B cell (primary cell): ENCODE measurements at regions not wholly inside any gene's neighbourhood (a gene's known extent, or its start where the extent isn't known, plus 50 kb on each side); places are given as distances from the start of the nearest gene placed in this dataset.

Experiments used
- ATAC-seq: fragments of 200-7000 bp; cut with Tn5 transposase; one replicate; pipeline ENCODE4 v1.10.0; 2021; ENCODE audit warnings: low read depth, mild to moderate bottlenecking, moderate number of reproducible peaks, moderate library complexity
- CTCF ChIA-PET: fragments of 350-600 bp; sonication (Branson Sonifier 250); formaldehyde crosslinking; loops from one replicate; lab custom pipeline; 2021; ENCODE audit warnings: antibody characterized with exemption, inconsistent platforms; lab: Charles Lee
- POLR2A ChIA-PET: fragments of 350-600 bp; sonication (Branson Sonifier 250); formaldehyde crosslinking; loops from one replicate; lab custom pipeline; 2021; ENCODE audit warnings: antibody characterized with exemption; lab: Charles Lee
- DNase-seq: peaks from one replicate; pipeline ENCODE4 v3.0.0; 2013
- H2AFZ ChIP-seq: 2 replicates; pipeline ENCODE4 v1.6.1; 2012; ENCODE audit warnings: mild to moderate bottlenecking, low read depth, low read length; ENCODE audit not compliant: insufficient read depth, poor library complexity, severe bottlenecking
- H3K27ac ChIP-seq, 2 donors: 1 replicate in 1 of 2; 2 replicates in 1 of 2; pipeline ENCODE4 v1.5.1; 2012 to 2013; ENCODE audit warnings: low read length in 2 of 2, mild to moderate bottlenecking in 2 of 2, moderate library complexity in 1 of 2
- H3K27me3 ChIP-seq, 4 experiments: fragments of 200-600 bp in 1 of 4; sonication (generic) in 1 of 4; replicated peaks in 1 of 4; 1 replicate in 2 of 4; 2 replicates in 2 of 4; pipeline versions ENCODE4 v1.6.1 to v1.7.0; 2013 to 2016; ENCODE audit warnings: low read length in 3 of 4, mild to moderate bottlenecking in 2 of 4, mixed read lengths in 1 of 4, moderate library complexity in 1 of 4; ENCODE audit not compliant: insufficient read depth in 4 of 4, control insufficient read depth in 3 of 4; ENCODE audit errors: control extremely low read depth in 1 of 4
- H3K36me3 ChIP-seq, 2 experiments: replicated peaks in 1 of 2; 1 replicate in 1 of 2; 2 replicates in 1 of 2; pipeline versions ENCODE4 v1.6.1 to v1.7.1; 2013; ENCODE audit warnings: low read length in 1 of 2; ENCODE audit not compliant: insufficient read depth in 2 of 2, control insufficient read depth in 1 of 2; ENCODE audit errors: control extremely low read depth in 1 of 2, extremely low read depth in 1 of 2
- H3K4me1 ChIP-seq, 2 donors: fragments of 200-600 bp in 1 of 2; sonication (generic) in 1 of 2; 1 replicate in 1 of 2; 2 replicates in 1 of 2; pipeline versions ENCODE4 v1.5.1 to v1.6.1; 2013 to 2017; ENCODE audit warnings: low read length in 2 of 2; ENCODE audit not compliant: control insufficient read depth in 2 of 2, insufficient read depth in 2 of 2
- H3K4me2 ChIP-seq: replicated peaks from 2 replicates; pipeline ENCODE3; 2012; ENCODE audit warnings: mild to moderate bottlenecking, low read depth, low read length; ENCODE audit not compliant: poor library complexity, severe bottlenecking
- H3K4me3 ChIP-seq, 5 experiments: fragments of 200-600 bp in 1 of 5; sonication (generic) in 1 of 5; 1 replicate in 3 of 5; 2 replicates in 2 of 5; pipeline versions ENCODE4 v1.5.1 to v1.7.0; 2011 to 2016; ENCODE audit warnings: low read length in 4 of 5, mild to moderate bottlenecking in 4 of 5, low read depth in 2 of 5, control low read depth in 1 of 5, moderate library complexity in 1 of 5; ENCODE audit not compliant: insufficient read depth in 1 of 5; ENCODE audit errors: control extremely low read depth in 1 of 5, extremely low read depth in 1 of 5
- H3K79me2 ChIP-seq: fragments of 200-600 bp; sonication (generic); one replicate; pipeline ENCODE4 v1.6.0; 2016; ENCODE audit warnings: low read length; ENCODE audit not compliant: control insufficient read depth, insufficient read depth
- H3K9ac ChIP-seq: fragments of 200-600 bp; sonication (generic); 2 replicates; pipeline ENCODE4 v1.6.1; 2017; ENCODE audit warnings: mild to moderate bottlenecking, low read length, moderate library complexity
- H3K9me3 ChIP-seq, 3 donors: one replicate each; pipeline versions ENCODE4 v1.6.1 to v1.7.1; 2013; ENCODE audit warnings: low read length in 2 of 3; ENCODE audit not compliant: control insufficient read depth in 2 of 3, insufficient read depth in 1 of 3; ENCODE audit errors: control extremely low read depth in 1 of 3
- H4K20me1 ChIP-seq: 2 replicates; pipeline ENCODE4 v1.6.0; 2012; ENCODE audit warnings: mild to moderate bottlenecking, low read length; ENCODE audit not compliant: insufficient read depth, control insufficient read depth, poor library complexity, severe bottlenecking
- H3K27ac Mint-ChIP-seq: one replicate; pipeline ENCODE4 v1.8.0; 2021; ENCODE audit warnings: mixed read lengths
- H3K27me3 Mint-ChIP-seq: one replicate; pipeline ENCODE4 v1.8.0; 2021; ENCODE audit warnings: mixed read lengths
- H3K4me1 Mint-ChIP-seq: one replicate; pipeline ENCODE4 v1.8.0; 2021; ENCODE audit warnings: mixed read lengths
- H3K4me3 Mint-ChIP-seq: one replicate; pipeline ENCODE4 v1.8.0; 2021; ENCODE audit warnings: mixed read lengths
- H3K9me3 Mint-ChIP-seq: one replicate; pipeline ENCODE4 v1.8.0; 2022; ENCODE audit warnings: mixed read lengths; ENCODE audit not compliant: insufficient read depth
- EZH2 ChIP-seq: IDR thresholded peaks from 2 replicates; pipeline ENCODE4 v1.6.1; 2012; ENCODE audit warnings: borderline replicate concordance, low read depth, mild to moderate bottlenecking, moderate library complexity, low read length; ENCODE audit not compliant: insufficient read depth, poor library complexity, severe bottlenecking
- WGBS: methylation state at CpG from one replicate; pipeline ENCODE4 v1.1.5; 2013; ENCODE audit warnings: missing lambda C conversion rate; ENCODE audit not compliant: insufficient coverage; 5-methylcytosine and 5-hydroxymethylcytosine counted together
- intact Hi-C: fragments of 100-400 bp; cut with micrococcal nuclease; formaldehyde crosslinking; loops from one replicate; pipeline ENCODE4 v1.10.0; 2022
- TF ChIP-seq, protein P1 (sequence below): fragments of 200-600 bp; IDR thresholded peaks from one replicate; pipeline ENCODE4 v1.8.0; 2022; ENCODE audit warnings: antibody characterized with exemption, mild to moderate bottlenecking

- no peaks in the 10 kb centered on the region for H3K9me3 ChIP-seq
These were observed 127.2 kb upstream of the SMIM21 start for GRCh38 chr18:75554644-75555185.

GRCh38 chr18:75554176-75554575 lies 126.7 kb upstream of the SMIM21 start:
- no peaks in the 10 kb centered on the region for H4K20me1 ChIP-seq
- no peaks in the 10 kb centered on the region for H3K9me3 Mint-ChIP-seq
- H3K4me3 ChIP-seq, result no peak overlapping the region
- no peak overlapping the region for H3K9ac ChIP-seq
- no peak for TF ChIP-seq EZH2
- TF ChIP-seq, protein P1, sequence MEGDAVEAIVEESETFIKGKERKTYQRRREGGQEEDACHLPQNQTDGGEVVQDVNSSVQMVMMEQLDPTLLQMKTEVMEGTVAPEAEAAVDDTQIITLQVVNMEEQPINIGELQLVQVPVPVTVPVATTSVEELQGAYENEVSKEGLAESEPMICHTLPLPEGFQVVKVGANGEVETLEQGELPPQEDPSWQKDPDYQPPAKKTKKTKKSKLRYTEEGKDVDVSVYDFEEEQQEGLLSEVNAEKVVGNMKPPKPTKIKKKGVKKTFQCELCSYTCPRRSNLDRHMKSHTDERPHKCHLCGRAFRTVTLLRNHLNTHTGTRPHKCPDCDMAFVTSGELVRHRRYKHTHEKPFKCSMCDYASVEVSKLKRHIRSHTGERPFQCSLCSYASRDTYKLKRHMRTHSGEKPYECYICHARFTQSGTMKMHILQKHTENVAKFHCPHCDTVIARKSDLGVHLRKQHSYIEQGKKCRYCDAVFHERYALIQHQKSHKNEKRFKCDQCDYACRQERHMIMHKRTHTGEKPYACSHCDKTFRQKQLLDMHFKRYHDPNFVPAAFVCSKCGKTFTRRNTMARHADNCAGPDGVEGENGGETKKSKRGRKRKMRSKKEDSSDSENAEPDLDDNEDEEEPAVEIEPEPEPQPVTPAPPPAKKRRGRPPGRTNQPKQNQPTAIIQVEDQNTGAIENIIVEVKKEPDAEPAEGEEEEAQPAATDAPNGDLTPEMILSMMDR, result no peak
- no peak overlapping the region for H2AFZ ChIP-seq
- H3K27ac Mint-ChIP-seq, result no peak overlapping the region
- intact Hi-C loops, result no loop called here
- ChIA-PET CTCF (no interaction called here), POLR2A (no interaction called here)
- H3K79me2 ChIP-seq, result no peaks in the 10 kb centered on the region
- no peak overlapping the region for H3K4me2 ChIP-seq
- DNase-seq, result no peak
- no peak for ATAC-seq
- no peaks in the 10 kb centered on the region for H3K4me1 Mint-ChIP-seq
- H3K27me3 ChIP-seq, result no peaks in the 10 kb centered on the region
- no peaks in the 10 kb centered on the region for H3K9me3 ChIP-seq
- no peak overlapping the region for H3K4me3 Mint-ChIP-seq
- H3K27ac ChIP-seq, result no peak overlapping the region
- WGBS, result 88% methylated on average over 6 of the region's 7 CpGs
- no peaks in the 10 kb centered on the region for H3K4me1 ChIP-seq
- H3K27me3 Mint-ChIP-seq, result peaks cover 13% of the 10 kb centered on the region
- H3K36me3 ChIP-seq, result no peaks in the 10 kb centered on the region

More at GRCh38 chr18:75554644-75555185, 127.2 kb upstream of the SMIM21 start:
- ChIA-PET CTCF (no interaction called here), POLR2A (no interaction called here)
- Histone ChIP-seq H3K4me1 (no peaks in the 10 kb centered on the region), H3K27ac (no peak overlapping the region), H4K20me1 (no peaks in the 10 kb centered on the region), H3K4me3 (no peak overlapping the region), H3K27me3 (no peaks in the 10 kb centered on the region), H3K36me3 (no peaks in the 10 kb centered on the region), H3K9ac (no peak overlapping the region), H3K79me2 (no peaks in the 10 kb centered on the region), H3K4me2 (no peak overlapping the region), H2AFZ (no peak overlapping the region)
- H3K4me1 Mint-ChIP-seq, result no peaks in the 10 kb centered on the region
- no peak for DNase-seq
- no peak overlapping the region for H3K4me3 Mint-ChIP-seq
- H3K27ac Mint-ChIP-seq, result no peak overlapping the region
- no peak for TF ChIP-seq EZH2
- TF ChIP-seq, protein P1, result no peak
- intact Hi-C loops, result no loop called here
- peaks cover 13% of the 10 kb centered on the region for H3K27me3 Mint-ChIP-seq
- no peak for ATAC-seq
- H3K9me3 Mint-ChIP-seq, result no peaks in the 10 kb centered on the region
- WGBS, result 58% methylated on average over 1 of the region's 2 CpGs
